Right cardiac atrium (tissue), 5 donors: ENCODE measurements at regions not wholly inside any gene's neighbourhood (a gene's known extent, or its start where the extent isn't known, plus 50 kb on each side); places are given as distances from the start of the nearest gene placed in this dataset.

Source experiments
- ATAC-seq, 2 donors: fragments of 200-7000 bp; cut with Tn5 transposase; one replicate each; pipeline versions ENCODE4 v1.8.0 to v1.9.1; 2020; ENCODE audit warnings: moderate library complexity in 2 of 2, mild to moderate bottlenecking in 1 of 2
- DNase-seq, 3 donors: peaks; one replicate each; pipeline ENCODE4 v3.0.0-alpha.2; 2020
- H3K27ac ChIP-seq: one replicate; pipeline ENCODE4 v1.5.1; 2013; ENCODE audit warnings: mild to moderate bottlenecking, low read length, control low read depth, moderate library complexity
- H3K27me3 ChIP-seq: one replicate; pipeline ENCODE4 v1.6.1; 2013; ENCODE audit not compliant: control insufficient read depth, insufficient read depth
- H3K4me1 ChIP-seq: one replicate; pipeline ENCODE4 v1.6.1; 2013; ENCODE audit warnings: low read length; ENCODE audit not compliant: control insufficient read depth, insufficient read depth
- H3K4me3 ChIP-seq: one replicate; pipeline ENCODE4 v1.5.1; 2013; ENCODE audit warnings: low read length, control low read depth
- H3K9me3 ChIP-seq: one replicate; pipeline ENCODE4 v1.6.1; 2013; ENCODE audit warnings: low read length; ENCODE audit not compliant: control insufficient read depth
- WGBS: extraction: QIAGEN DNeasy Blood & Tissue Kit; methylation state at CpG from one replicate; pipeline ENCODE4 v1.1.7; 2013; 5-methylcytosine and 5-hydroxymethylcytosine counted together
- intact Hi-C, 4 donors: fragments of 100-400 bp; cut with DNase I; formaldehyde crosslinking; loops; one replicate each; pipeline versions ENCODE4 v1.11.0 to v1.14.0; 2022 to 2023
- donor health status: healthy with polysubstance abuse.
- donor health status: DM: no; HTN: yes; CAD: no.
- donor health status: DM: no; HTN: no; CAD: no.
- donor health status: DM: no; HTN: yes; CAD: no; lungs with severe emphysema.
- donor health status: DM: yes; HTN: yes; CAD: no.

DNA sequence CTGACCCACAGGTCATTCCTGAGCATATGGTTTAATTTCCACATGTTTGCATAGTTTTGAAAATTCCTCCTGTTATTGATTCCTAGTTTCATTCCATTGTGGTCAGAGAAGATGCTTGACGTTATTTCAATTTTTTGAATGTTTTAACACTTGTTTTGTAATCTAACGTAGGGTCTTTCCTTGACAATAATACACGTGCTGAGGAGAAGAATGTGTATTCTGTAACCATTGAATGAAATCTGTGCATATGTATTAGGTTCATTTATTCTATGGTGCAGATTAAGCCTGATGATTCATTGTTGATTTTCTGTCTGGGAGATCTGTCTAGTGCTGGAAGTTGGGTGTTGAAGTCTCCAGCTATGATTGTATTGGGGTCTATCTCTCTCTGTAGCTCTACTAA lies 486.4 kb upstream of the RPS6KA3 start:
- DNase-seq (no peak), ATAC-seq (no peak)
- intact Hi-C loops, result no loop called here
- Histone ChIP-seq H3K4me1 (no peaks in the 10 kb centered on the region), H3K27ac (no peak overlapping the region), H3K9me3 (no peaks in the 10 kb centered on the region), H3K4me3 (no peak overlapping the region), H3K27me3 (no peaks in the 10 kb centered on the region)
- 79% methylated on average over 3 of the region's 3 CpGs for WGBS

DNA sequence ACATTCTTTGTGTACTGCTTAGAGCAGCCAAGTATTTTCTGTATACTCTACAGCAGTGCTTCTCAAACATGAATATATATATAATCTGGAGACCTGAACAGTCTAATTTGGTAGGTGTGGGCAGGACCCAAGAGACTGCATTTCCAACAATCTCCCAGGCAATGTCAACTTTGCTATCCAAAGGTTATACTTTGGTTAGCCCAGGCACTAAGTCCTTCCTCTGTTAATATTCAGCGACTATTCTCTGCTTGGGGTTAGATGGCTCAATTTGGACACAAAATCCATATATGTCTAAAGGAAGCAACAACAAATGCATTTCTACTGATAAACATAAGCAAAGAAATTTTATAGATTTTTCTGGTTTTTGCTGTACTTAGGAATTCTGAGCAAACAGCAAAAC lies 480.0 kb upstream of the RPS6KA3 start:
- intact Hi-C loops, result no loop called here
- H3K27ac ChIP-seq, result no peak overlapping the region
- DNase-seq, result no peak
- 95% methylated on average over 1 of the region's 1 CpG for whole genome bisulfite sequencing
- H3K4me1 ChIP-seq, result no peaks in the 10 kb centered on the region
- no peaks in the 10 kb centered on the region for H3K27me3 ChIP-seq
- no peak overlapping the region for H3K4me3 ChIP-seq
- H3K9me3 ChIP-seq, result no peaks in the 10 kb centered on the region
- ATAC-seq, result no peak

DNA sequence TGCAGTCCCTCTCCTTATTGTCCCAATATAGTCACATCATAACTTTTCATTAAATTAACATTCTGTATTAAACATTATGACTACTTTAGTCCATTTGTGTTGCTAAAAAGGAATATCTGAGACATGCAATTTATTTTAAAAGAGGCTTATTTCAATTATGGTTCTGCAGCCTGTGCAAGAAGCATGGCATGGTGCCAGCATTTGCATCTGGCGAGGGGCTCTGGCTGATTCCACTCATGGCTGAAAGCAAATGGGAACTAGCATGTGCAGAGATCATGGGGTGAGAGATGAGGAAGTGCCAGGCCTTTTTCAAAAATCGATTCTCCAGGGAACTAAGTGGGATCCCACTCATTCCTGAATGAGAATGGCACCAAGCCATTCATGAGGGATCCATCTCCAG lies 476.3 kb upstream of the RPS6KA3 start:
- H3K4me3 ChIP-seq, result no peak overlapping the region
- no peaks in the 10 kb centered on the region for H3K27me3 ChIP-seq
- H3K9me3 ChIP-seq, result no peaks in the 10 kb centered on the region
- intact Hi-C loops, result no loop called here
- DNase-seq, result no peak
- no peak overlapping the region for H3K27ac ChIP-seq
- ATAC-seq, result no peak
- H3K4me1 ChIP-seq, result no peaks in the 10 kb centered on the region
- WGBS, result 35% methylated on average over 2 of the region's 2 CpGs

DNA sequence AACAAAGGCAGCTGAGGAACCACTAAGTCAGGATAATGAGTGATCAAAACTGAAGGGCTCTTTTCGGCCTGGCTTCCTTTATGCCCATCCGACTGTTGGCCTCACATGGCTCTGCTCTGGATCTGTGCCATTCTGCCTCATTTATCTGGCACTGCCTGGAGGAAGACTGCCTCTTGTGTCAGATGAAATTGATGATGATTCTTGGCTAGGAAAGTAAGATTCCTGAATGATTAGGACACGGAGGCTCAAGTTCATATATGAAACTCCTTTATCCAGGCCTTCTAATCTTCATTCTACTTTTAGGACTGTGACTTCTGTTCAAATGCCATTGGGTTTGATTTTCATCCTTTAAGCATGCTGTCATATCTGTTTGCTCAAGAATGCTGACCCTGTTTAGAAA lies 475.4 kb upstream of the RPS6KA3 start:
- Histone ChIP-seq H3K27me3 (no peaks in the 10 kb centered on the region), H3K9me3 (no peaks in the 10 kb centered on the region), H3K4me3 (no peak overlapping the region), H3K4me1 (no peaks in the 10 kb centered on the region), H3K27ac (no peak overlapping the region)
- intact Hi-C loops, result no loop called here
- 37% methylated on average over 3 of the region's 3 CpGs for WGBS
- DNase-seq, result no peak
- no peak for ATAC-seq

DNA sequence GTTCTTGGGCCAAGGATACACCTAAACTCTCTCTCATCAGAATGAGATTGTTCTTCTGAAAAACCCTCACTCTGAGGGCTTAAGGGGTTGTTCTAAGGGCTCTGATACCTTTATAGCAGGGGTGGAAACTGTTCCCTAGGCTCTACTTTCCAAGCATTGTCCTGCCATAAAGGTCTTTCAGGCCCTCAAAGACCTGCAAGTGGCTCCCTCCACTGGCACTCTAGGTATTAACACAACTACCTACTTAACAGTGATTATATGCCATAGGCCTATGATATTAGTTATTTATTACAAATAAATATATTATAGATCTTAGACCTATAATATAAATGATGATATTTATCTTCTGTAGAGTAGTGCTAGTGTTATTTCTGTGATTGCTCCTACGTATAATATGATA lies 473.7 kb upstream of the RPS6KA3 start:
- intact Hi-C loops, result no loop called here
- Histone ChIP-seq H3K27ac (no peak overlapping the region), H3K4me1 (no peaks in the 10 kb centered on the region), H3K27me3 (no peaks in the 10 kb centered on the region), H3K9me3 (no peaks in the 10 kb centered on the region), H3K4me3 (no peak overlapping the region)
- no peak for ATAC-seq
- WGBS, result 79% methylated on average over 1 of the region's 1 CpG
- no peak for DNase-seq

DNA sequence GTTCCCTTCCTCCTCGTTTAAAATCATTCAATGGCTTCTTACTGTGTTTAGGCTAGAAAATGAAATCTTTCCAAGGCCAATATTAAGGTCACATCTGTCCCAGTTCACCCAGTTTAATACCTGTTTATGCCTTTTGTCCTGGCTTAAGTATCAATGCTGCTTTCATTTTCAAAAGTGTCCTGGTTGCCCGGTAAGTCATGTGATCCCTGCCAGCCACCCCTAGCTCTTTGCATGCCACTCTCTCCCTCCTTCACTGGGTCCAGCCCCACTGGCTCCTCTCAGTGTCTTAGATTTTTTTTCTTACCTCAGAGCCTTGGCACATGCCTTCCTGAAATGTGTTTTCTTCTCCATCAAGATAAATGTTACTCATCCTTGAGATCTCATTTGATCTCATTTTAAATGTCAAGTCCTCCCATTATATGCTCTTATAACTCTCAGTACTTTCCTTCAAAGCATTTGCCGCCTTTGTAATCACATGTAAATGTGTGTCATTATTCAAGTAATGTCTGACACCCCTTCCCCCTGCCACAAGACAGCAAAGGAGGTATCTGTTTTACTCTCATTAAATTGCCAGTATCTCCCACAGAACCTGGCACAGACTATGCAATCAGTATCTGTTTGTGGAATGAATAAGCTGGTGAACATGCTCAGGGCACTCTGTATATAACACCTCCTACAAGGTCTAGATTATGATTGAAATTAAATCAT lies 472.5 kb upstream of the RPS6KA3 start:
- intact Hi-C loops, result no loop called here
- no peaks in the 10 kb centered on the region for H3K27me3 ChIP-seq

DNA sequence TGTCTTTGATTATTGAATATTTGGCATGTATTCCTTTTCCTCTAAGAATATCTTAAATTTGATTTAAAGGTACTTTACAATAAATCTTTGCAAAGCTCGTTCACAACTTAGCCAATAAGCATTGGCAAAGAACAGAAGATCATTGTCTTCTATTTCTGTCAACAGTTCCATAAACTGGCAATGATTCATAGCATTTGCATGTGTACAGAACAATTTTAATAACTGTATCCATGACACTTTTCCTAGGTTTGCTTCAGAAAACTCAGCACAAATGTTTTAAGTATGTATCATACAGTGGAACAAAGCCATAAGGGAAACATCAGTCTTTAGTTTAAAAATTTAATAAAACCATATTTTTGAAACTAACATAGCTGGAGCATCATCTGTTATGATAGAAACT lies 462.7 kb upstream of the RPS6KA3 start:
- no peak for ATAC-seq
- 41% methylated on average over 1 of the region's 1 CpG for WGBS
- no peak overlapping the region for H3K27ac ChIP-seq
- no peak for DNase-seq
- H3K4me3 ChIP-seq, result no peak overlapping the region
- no peaks in the 10 kb centered on the region for H3K4me1 ChIP-seq
- intact Hi-C loops, result no loop called here
- no peaks in the 10 kb centered on the region for H3K27me3 ChIP-seq
- no peaks in the 10 kb centered on the region for H3K9me3 ChIP-seq

More for the DNA sequence above, 472.5 kb upstream of the RPS6KA3 start:
- Histone ChIP-seq H3K4me1 (no peaks in the 10 kb centered on the region), H3K27ac (no peak overlapping the region), H3K4me3 (no peak overlapping the region), H3K9me3 (no peaks in the 10 kb centered on the region)
- WGBS, result 77% methylated on average over 3 of the region's 3 CpGs
- ATAC-seq (no peak), DNase-seq (no peak)

DNA sequence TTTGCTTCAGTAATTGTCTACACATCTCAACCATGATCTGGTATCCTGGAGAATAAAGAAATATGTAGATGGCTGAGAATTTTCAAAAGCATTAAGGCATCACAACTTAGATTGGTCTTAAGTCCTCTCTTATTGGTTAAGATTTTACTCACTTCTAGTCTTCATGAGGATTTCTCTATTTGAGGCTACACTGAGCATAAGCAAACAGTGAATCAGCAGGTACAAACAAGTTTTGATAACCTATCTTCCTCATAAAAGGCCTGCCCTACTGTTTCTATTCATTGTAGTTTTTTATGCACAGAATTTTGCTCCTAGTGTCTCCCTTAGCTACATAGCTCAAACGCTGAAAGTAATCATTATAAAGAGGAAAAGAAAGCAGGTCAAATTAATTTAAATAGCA lies 460.7 kb upstream of the RPS6KA3 start:
- Histone ChIP-seq H3K4me3 (no peak overlapping the region), H3K4me1 (no peaks in the 10 kb centered on the region), H3K27ac (no peak overlapping the region), H3K9me3 (no peaks in the 10 kb centered on the region), H3K27me3 (no peaks in the 10 kb centered on the region)
- intact Hi-C loops, result no loop called here
- DNase-seq (no peak), ATAC-seq (no peak)
- 68% methylated on average over 1 of the region's 1 CpG for WGBS

DNA sequence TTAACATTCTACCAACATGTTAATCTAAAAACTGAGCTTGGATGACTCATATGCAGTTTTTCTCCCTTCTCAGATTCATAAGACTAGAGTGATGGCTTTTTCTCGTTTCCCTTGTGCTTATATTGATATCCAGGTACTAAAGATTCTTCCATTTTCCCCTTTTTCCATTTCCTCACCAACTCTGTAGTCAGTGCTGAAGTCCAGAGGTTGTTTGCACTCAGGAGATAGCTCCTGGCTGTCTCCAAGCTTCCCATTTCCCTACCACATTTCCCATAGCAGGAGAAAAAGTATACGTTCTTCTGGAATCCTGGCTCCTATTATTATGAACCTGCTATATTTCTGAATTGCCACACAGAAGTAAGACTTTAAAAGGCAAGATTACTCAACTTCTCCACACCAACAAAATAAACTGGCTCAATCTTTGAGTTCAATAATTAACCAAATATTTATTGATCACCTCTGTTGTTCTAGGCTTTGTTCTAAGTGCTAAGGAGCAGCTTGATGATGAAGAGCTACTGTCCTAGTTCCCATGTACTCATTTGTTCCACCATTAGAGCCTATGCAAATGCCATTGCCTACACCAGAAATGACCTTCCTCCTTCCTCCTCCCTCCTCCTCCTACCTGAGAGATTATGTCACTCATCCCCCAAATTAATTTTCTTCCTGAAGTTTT lies 454.4 kb upstream of the RPS6KA3 start:
- H3K4me3 ChIP-seq, result no peak overlapping the region
- no peak overlapping the region for H3K27ac ChIP-seq
- WGBS, result 67% methylated on average over 2 of the region's 2 CpGs
- no peak for DNase-seq
- no peaks in the 10 kb centered on the region for H3K4me1 ChIP-seq
- H3K9me3 ChIP-seq, result no peaks in the 10 kb centered on the region
- intact Hi-C loops, result no loop called here
- ATAC-seq, result no peak
- no peaks in the 10 kb centered on the region for H3K27me3 ChIP-seq

DNA sequence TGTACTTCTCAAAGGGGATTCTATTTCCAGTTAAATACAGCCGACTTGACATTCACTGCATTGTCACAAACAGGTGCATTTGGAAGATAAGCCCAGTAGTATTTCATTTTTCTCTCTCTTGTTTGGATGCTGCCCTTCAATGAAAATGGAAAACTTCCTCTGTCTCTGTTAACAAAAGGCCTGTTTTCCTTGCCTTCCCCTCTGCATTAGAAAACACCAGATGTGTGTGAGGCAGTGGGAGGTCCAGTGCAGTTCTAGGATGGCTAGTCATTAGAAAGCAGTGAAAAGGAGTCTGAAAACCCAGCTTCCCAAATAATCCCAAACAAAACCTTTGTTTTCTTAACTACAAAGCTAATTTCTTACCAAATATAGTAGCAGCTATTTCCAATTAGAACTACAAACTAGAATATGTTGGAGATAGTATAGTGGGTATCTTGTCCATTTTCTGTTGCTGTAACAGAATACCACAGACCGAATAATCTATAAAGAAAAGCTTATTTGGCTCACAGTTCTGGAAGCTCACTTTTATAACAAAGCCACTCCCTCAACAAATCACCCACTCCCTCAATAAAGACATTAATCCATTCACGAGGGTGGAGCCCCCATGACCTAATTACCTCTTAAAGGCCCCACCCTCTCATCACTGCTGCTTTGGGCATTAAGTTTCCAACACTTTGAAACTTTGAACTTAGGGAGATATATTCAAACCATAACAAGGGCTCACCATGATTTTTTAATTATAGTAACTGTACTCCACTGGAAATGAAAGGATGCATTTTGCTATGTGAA lies 452.1 kb upstream of the RPS6KA3 start:
- no peak overlapping the region for H3K27ac ChIP-seq
- intact Hi-C loops, result no loop called here
- DNase-seq (no peak), ATAC-seq (no peak)
- no peaks in the 10 kb centered on the region for H3K4me1 ChIP-seq
- H3K27me3 ChIP-seq, result no peaks in the 10 kb centered on the region
- H3K9me3 ChIP-seq, result no peaks in the 10 kb centered on the region
- H3K4me3 ChIP-seq, result no peak overlapping the region
- 48% methylated on average over 3 of the region's 3 CpGs for WGBS

DNA sequence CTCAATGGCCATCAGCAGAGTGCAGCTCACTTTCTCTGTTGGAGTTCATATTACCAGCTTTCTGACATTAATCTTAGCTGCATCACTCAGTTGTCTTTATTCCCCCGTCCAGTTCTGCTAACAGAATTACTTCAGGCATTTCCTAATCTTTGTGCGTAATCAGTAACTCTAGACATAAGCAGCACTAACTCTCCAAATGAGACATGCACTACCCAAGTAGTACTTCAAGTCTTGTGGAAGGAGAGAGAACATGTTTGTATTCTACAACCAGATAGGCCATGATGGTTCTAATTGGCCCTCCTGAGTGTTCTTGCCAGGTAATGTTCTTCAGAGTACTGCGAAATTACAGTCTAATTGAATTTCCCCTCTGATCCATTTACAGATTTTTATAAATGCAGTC lies 448.5 kb upstream of the RPS6KA3 start:
- WGBS, result 84% methylated on average over 3 of the region's 3 CpGs
- Histone ChIP-seq H3K27me3 (no peaks in the 10 kb centered on the region), H3K4me1 (no peaks in the 10 kb centered on the region), H3K27ac (no peak overlapping the region), H3K9me3 (no peaks in the 10 kb centered on the region), H3K4me3 (no peak overlapping the region)
- intact Hi-C loops, result no loop called here
- DNase-seq (no peak), ATAC-seq (no peak)
